C4-2B (cell line): ENCODE measurements at regions not wholly inside any gene's neighbourhood (a gene's known extent, or its start where the extent isn't known, plus 50 kb on each side); places are given as distances from the start of the nearest gene placed in this dataset.

ENCODE experiments used
- CTCF ChIP-seq: fragments of 450-650 bp; conservative IDR thresholded peaks from 2 replicates; pipeline ENCODE4 v1.5.1; 2017; ENCODE audit warnings: mild to moderate bottlenecking
- ZFX ChIP-seq: fragments of 450-650 bp; IDR thresholded peaks from 2 replicates; pipeline ENCODE4 v1.6.1; 2017

DNA sequence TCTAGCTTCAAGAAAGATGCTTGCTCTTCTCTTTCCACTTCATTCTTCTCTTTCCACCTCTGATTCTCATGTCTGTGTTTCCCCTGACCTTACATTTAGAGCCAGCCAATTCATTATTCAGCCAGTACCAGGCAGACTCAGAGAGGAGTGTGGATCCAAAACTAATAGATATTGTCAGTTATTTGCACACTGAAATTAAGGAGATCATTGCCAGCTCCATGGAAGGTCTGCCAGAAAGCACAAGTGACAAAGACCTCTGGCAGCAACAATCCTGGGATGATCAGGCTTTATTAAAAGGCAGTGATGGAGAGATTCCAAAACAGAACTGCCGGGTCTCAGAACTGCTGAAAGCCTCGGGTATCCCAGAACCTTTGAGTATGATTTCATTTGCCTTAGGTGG lies 749.4 kb downstream of the XPNPEP1 start:
- no peak for TF ChIP-seq CTCF
- TF ChIP-seq ZFX = no peak
